ENCODE measurements at regions not wholly inside any gene's neighbourhood (a gene's known extent, or its start where the extent isn't known, plus 50 kb on each side); places are given as distances from the start of the nearest gene placed in this dataset.

- Mint-ChIP-seq H3K4me3 (ENCODE audit: unreplicated experiment) (no peak overlapping the region), H3K27ac (ENCODE audit: unreplicated experiment) (no peak overlapping the region), H3K9me3 (ENCODE audit: unreplicated experiment) (no peaks in the 10 kb centered on the region), H3K36me3 (ENCODE audit: low read depth, unreplicated experiment) (no peaks in the 10 kb centered on the region), H3K27me3 (ENCODE audit: unreplicated experiment) (no peaks in the 10 kb centered on the region), H3K4me1 (ENCODE audit: unreplicated experiment) (no peaks in the 10 kb centered on the region)
- TF ChIP-seq CTCF (IDR thresholded peaks at IDR 0.05; ENCODE audit: unreplicated experiment) = no peak
- no peak for DNase-seq (ENCODE audit: low spot score)
Observed at GRCh38 chrX:138865093-138865649, 153.7 kb upstream of the FGF13 start.

- Mint-ChIP-seq H3K36me3 (ENCODE audit: low read depth, unreplicated experiment) (no peaks in the 10 kb centered on the region), H3K4me1 (ENCODE audit: unreplicated experiment) (no peaks in the 10 kb centered on the region), H3K27me3 (ENCODE audit: unreplicated experiment) (no peaks in the 10 kb centered on the region), H3K27ac (ENCODE audit: unreplicated experiment) (no peak overlapping the region), H3K4me3 (ENCODE audit: unreplicated experiment) (no peak overlapping the region), H3K9me3 (ENCODE audit: unreplicated experiment) (no peaks in the 10 kb centered on the region)
- no peak for TF ChIP-seq CTCF (IDR thresholded peaks at IDR 0.05; ENCODE audit: unreplicated experiment)
- no peak for DNase-seq (ENCODE audit: low spot score)
Observed at GRCh38 chrX:138859421-138859820, 147.9 kb upstream of the FGF13 start.

GRCh38 chrX:138858951-138859350 lies 147.4 kb upstream of the FGF13 start:
- H3K27me3 Mint-ChIP-seq (ENCODE audit: unreplicated experiment) = no peaks in the 10 kb centered on the region
- H3K4me3 Mint-ChIP-seq (ENCODE audit: unreplicated experiment) = no peak overlapping the region
- no peaks in the 10 kb centered on the region for H3K9me3 Mint-ChIP-seq (ENCODE audit: unreplicated experiment)
- H3K27ac Mint-ChIP-seq (ENCODE audit: unreplicated experiment) = no peak overlapping the region
- H3K36me3 Mint-ChIP-seq (ENCODE audit: low read depth, unreplicated experiment) = no peaks in the 10 kb centered on the region
- TF ChIP-seq CTCF (IDR thresholded peaks at IDR 0.05; ENCODE audit: unreplicated experiment) = no peak
- no peaks in the 10 kb centered on the region for H3K4me1 Mint-ChIP-seq (ENCODE audit: unreplicated experiment)
- no peak for DNase-seq (ENCODE audit: low spot score)

- no peak for TF ChIP-seq CTCF (IDR thresholded peaks at IDR 0.05; ENCODE audit: unreplicated experiment)
- Mint-ChIP-seq H3K4me3 (ENCODE audit: unreplicated experiment) (no peak overlapping the region), H3K4me1 (ENCODE audit: unreplicated experiment) (peaks cover under 1% of the 10 kb centered on the region), H3K27ac (ENCODE audit: unreplicated experiment) (no peak overlapping the region), H3K27me3 (ENCODE audit: unreplicated experiment) (no peaks in the 10 kb centered on the region), H3K36me3 (ENCODE audit: low read depth, unreplicated experiment) (no peaks in the 10 kb centered on the region), H3K9me3 (ENCODE audit: unreplicated experiment) (no peaks in the 10 kb centered on the region)
- DNase-seq (ENCODE audit: low spot score) = no peak
Observed at GRCh38 chrX:138858438-138858837, 146.9 kb upstream of the FGF13 start.

GRCh38 chrX:138856881-138857604 lies 145.5 kb upstream of the FGF13 start:
- no peak overlapping the region for H3K4me3 Mint-ChIP-seq (ENCODE audit: unreplicated experiment)
- TF ChIP-seq CTCF (IDR thresholded peaks at IDR 0.05; ENCODE audit: unreplicated experiment) = no peak
- no peaks in the 10 kb centered on the region for H3K9me3 Mint-ChIP-seq (ENCODE audit: unreplicated experiment)
- no peaks in the 10 kb centered on the region for H3K27me3 Mint-ChIP-seq (ENCODE audit: unreplicated experiment)
- H3K36me3 Mint-ChIP-seq (ENCODE audit: low read depth, unreplicated experiment) = no peaks in the 10 kb centered on the region
- DNase-seq (ENCODE audit: low spot score) = no peak
- no peak overlapping the region for H3K27ac Mint-ChIP-seq (ENCODE audit: unreplicated experiment)
- H3K4me1 Mint-ChIP-seq (ENCODE audit: unreplicated experiment) = peaks cover 4% of the 10 kb centered on the region
